CD4-positive, alpha-beta T cell (primary cell): ENCODE measurements at regions not wholly inside any gene's neighbourhood (a gene's known extent, or its start where the extent isn't known, plus 50 kb on each side); places are given as distances from the start of the nearest gene placed in this dataset.

Source experiments
- ATAC-seq: fragments of 200-7000 bp; cut with Tn5 transposase; one replicate; pipeline ENCODE4 v1.10.0; 2022; ENCODE audit warnings: mild to moderate bottlenecking; ENCODE audit not compliant: poor library complexity
- CTCF ChIA-PET: fragments of 350-600 bp; sonication (Branson Sonifier 250); formaldehyde crosslinking; loops from one replicate; lab custom pipeline; 2021; ENCODE audit warnings: antibody characterized with exemption, inconsistent platforms; lab: Charles Lee
- POLR2A ChIA-PET: fragments of 350-600 bp; sonication (Branson Sonifier 250); formaldehyde crosslinking; loops from one replicate; lab custom pipeline; 2021; ENCODE audit warnings: antibody characterized with exemption, inconsistent platforms; lab: Charles Lee
- DNase-seq, 14 experiments: peaks; one replicate each; pipeline ENCODE4 v3.0.0-alpha.2; 2013 to 2020; ENCODE audit warnings: mixed read lengths in 2 of 14
- H3K27ac ChIP-seq, 2 donors: one replicate each; pipeline versions ENCODE4 v1.5.1 to v1.7.0; 2013; ENCODE audit warnings: low read length in 2 of 2, low read depth in 1 of 2, mild to moderate bottlenecking in 1 of 2
- H3K27me3 ChIP-seq, 2 experiments: 1 replicate in 1 of 2; 2 replicates in 1 of 2; pipeline versions ENCODE4 v1.6.1 to v1.7.0; 2013; ENCODE audit warnings: low read length in 2 of 2, control low read depth in 1 of 2, mild to moderate bottlenecking in 1 of 2, moderate library complexity in 1 of 2; ENCODE audit not compliant: insufficient read depth in 2 of 2, control insufficient read depth in 1 of 2
- H3K36me3 ChIP-seq: one replicate; pipeline ENCODE4 v1.6.1; 2013; ENCODE audit warnings: low read length, control low read depth; ENCODE audit not compliant: insufficient read depth
- H3K4me1 ChIP-seq: one replicate; pipeline ENCODE4 v1.6.1; 2013; ENCODE audit warnings: low read length, control low read depth; ENCODE audit not compliant: insufficient read depth
- H3K4me3 ChIP-seq: one replicate; pipeline ENCODE4 v1.5.1; 2013; ENCODE audit warnings: mild to moderate bottlenecking, low read length, moderate library complexity
- H3K9me3 ChIP-seq, 2 experiments: 1 replicate in 1 of 2; 2 replicates in 1 of 2; pipeline versions ENCODE4 v1.6.1 to v1.7.0; 2013; ENCODE audit warnings: low read length in 2 of 2, mild to moderate bottlenecking in 2 of 2, control low read depth in 1 of 2, moderate library complexity in 1 of 2; ENCODE audit not compliant: control insufficient read depth in 1 of 2, insufficient read depth in 1 of 2
- H3K27ac Mint-ChIP-seq: one replicate; pipeline ENCODE4 v1.8.0; 2020; ENCODE audit warnings: mixed read lengths
- H3K27me3 Mint-ChIP-seq: one replicate; pipeline ENCODE4 v1.8.0; 2021; ENCODE audit warnings: mixed read lengths
- H3K36me3 Mint-ChIP-seq: one replicate; pipeline ENCODE4 v1.8.0; 2021; ENCODE audit warnings: low read depth, mixed read lengths
- H3K4me1 Mint-ChIP-seq: one replicate; pipeline ENCODE4 v1.8.0; 2021; ENCODE audit warnings: low read depth, mixed read lengths
- H3K4me3 Mint-ChIP-seq: one replicate; pipeline ENCODE4 v1.8.0; 2020; ENCODE audit warnings: mild to moderate bottlenecking, mixed read lengths
- H3K9me3 Mint-ChIP-seq: one replicate; pipeline ENCODE4 v1.8.0; 2020; ENCODE audit warnings: mixed read lengths
- intact Hi-C, 2 experiments: fragments of 100-400 bp; cut with DNase I in 1 of 2; cut with micrococcal nuclease in 1 of 2; formaldehyde crosslinking; loops; one replicate each; pipeline versions ENCODE4 v1.15.1 to v1.9.0; 2023 to 2025; cut with DNase I, micrococcal nuclease
- TF ChIP-seq, protein P1 (sequence below): fragments of 200-600 bp; IDR thresholded peaks from one replicate; pipeline ENCODE4 v1.8.0; 2022; ENCODE audit warnings: antibody characterized with exemption, mild to moderate bottlenecking

DNA sequence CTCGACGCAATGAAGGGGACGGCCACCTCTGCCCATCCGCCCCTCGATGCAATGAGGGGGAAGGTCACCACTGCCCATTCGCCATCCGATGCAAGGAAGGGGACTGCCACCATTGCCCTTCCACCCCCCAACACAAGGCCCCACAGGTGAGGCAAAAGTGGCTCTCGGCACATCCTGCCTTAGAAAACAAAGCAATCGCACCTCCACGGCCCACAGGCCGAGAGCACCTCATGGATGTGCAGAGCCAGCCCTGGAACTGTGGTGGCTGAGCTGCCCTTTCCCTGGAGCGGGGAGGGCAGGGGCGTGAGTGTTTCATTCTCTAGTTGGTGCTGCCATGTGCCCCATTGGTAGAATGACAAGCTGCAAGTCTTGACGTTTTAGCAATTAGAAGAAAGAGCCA lies 320.6 kb upstream of the SALL3 start:
- ChIA-PET POLR2A (no interaction called here), CTCF (no interaction called here)
- Histone ChIP-seq H3K27me3 (no peaks in the 10 kb centered on the region), H3K27ac (no peak overlapping the region), H3K36me3 (no peaks in the 10 kb centered on the region), H3K9me3 (peaks cover 0 to 33% of the 10 kb centered on the region in 2 experiments), H3K4me3 (no peak overlapping the region), H3K4me1 (no peaks in the 10 kb centered on the region)
- Mint-ChIP-seq H3K4me1 (no peaks in the 10 kb centered on the region), H3K36me3 (no peaks in the 10 kb centered on the region), H3K27ac (no peak overlapping the region), H3K4me3 (no peak overlapping the region), H3K9me3 (no peaks in the 10 kb centered on the region), H3K27me3 (peaks cover 11% of the 10 kb centered on the region)
- no peak for ATAC-seq
- DNase-seq, result no peak
- TF ChIP-seq, protein P1, sequence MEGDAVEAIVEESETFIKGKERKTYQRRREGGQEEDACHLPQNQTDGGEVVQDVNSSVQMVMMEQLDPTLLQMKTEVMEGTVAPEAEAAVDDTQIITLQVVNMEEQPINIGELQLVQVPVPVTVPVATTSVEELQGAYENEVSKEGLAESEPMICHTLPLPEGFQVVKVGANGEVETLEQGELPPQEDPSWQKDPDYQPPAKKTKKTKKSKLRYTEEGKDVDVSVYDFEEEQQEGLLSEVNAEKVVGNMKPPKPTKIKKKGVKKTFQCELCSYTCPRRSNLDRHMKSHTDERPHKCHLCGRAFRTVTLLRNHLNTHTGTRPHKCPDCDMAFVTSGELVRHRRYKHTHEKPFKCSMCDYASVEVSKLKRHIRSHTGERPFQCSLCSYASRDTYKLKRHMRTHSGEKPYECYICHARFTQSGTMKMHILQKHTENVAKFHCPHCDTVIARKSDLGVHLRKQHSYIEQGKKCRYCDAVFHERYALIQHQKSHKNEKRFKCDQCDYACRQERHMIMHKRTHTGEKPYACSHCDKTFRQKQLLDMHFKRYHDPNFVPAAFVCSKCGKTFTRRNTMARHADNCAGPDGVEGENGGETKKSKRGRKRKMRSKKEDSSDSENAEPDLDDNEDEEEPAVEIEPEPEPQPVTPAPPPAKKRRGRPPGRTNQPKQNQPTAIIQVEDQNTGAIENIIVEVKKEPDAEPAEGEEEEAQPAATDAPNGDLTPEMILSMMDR, result no peak
- intact Hi-C loops, result no loop called here

- no peak for ATAC-seq
- Mint-ChIP-seq H3K27ac (no peak overlapping the region), H3K27me3 (peaks cover 11% of the 10 kb centered on the region), H3K36me3 (no peaks in the 10 kb centered on the region), H3K4me3 (no peak overlapping the region), H3K4me1 (no peaks in the 10 kb centered on the region), H3K9me3 (no peaks in the 10 kb centered on the region)
- Histone ChIP-seq H3K27ac (no peak overlapping the region), H3K9me3 (peaks cover 0 to 29% of the 10 kb centered on the region in 2 experiments), H3K27me3 (no peaks in the 10 kb centered on the region), H3K4me1 (no peaks in the 10 kb centered on the region), H3K36me3 (no peaks in the 10 kb centered on the region), H3K4me3 (no peak overlapping the region)
- ChIA-PET CTCF (no interaction called here), POLR2A (no interaction called here)
- peak in 2 of 14 experiments; percentile 7 to 19 for DNase-seq
- intact Hi-C loops, result no loop called here
- TF ChIP-seq, protein P1, result no peak
Measured at GRCh38 chr18:78659748-78660147, 319.9 kb upstream of the SALL3 start.

DNA sequence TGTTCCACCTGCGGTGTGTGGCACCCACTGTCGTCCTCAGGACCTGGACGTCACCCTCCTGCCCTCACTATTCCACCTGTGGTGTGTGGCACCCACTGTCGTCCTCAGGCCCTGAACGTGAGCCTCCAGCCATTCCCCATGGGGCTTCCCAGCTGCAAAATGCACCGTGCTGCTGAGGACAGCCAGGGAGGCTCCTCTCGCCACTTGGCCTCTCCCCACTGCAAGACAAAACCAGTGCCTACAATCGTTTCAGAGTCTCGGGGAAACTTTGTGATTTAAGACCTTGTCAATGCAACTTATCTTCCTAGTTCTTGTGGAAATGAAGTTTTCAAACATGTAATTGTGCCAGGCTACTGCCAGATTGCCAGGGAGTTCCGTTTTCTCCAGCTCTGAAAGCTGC lies 319.3 kb upstream of the SALL3 start:
- POLR2A ChIA-PET, result no interaction called here
- Histone ChIP-seq H3K27ac (no peak overlapping the region), H3K9me3 (peaks cover 0 to 23% of the 10 kb centered on the region in 2 experiments), H3K4me3 (no peak overlapping the region), H3K36me3 (no peaks in the 10 kb centered on the region), H3K4me1 (no peaks in the 10 kb centered on the region), H3K27me3 (no peaks in the 10 kb centered on the region)
- Mint-ChIP-seq H3K4me1 (no peaks in the 10 kb centered on the region), H3K27ac (no peak overlapping the region), H3K36me3 (no peaks in the 10 kb centered on the region), H3K4me3 (no peak overlapping the region), H3K27me3 (peaks cover 11% of the 10 kb centered on the region), H3K9me3 (no peaks in the 10 kb centered on the region)
- DNase-seq (no peak), ATAC-seq (no peak)
- TF ChIP-seq, protein P1, result no peak
- intact Hi-C loops, result no loop called here
- CTCF ChIA-PET, result no interaction called here
